HFFc6 (cell line): ENCODE measurements at regions not wholly inside any gene's neighbourhood (a gene's known extent, or its start where the extent isn't known, plus 50 kb on each side); places are given as distances from the start of the nearest gene placed in this dataset.
A peak's percentile ranks its signal among the peaks of the same experiment; 100 is the strongest.

Source experiments
- DNase-seq: peaks from one replicate; pipeline ENCODE4 v3.0.0-alpha.2; 2018
- H3K27ac Mint-ChIP-seq: 2 replicates; pipeline ENCODE4 v1.8.0; 2020; ENCODE audit warnings: mild to moderate bottlenecking, mixed read lengths
- H3K27me3 Mint-ChIP-seq: 2 replicates; pipeline ENCODE4 v1.8.0; 2021; ENCODE audit warnings: mild to moderate bottlenecking, moderate library complexity, mixed read lengths; ENCODE audit not compliant: insufficient read depth
- H3K36me3 Mint-ChIP-seq: 2 replicates; pipeline ENCODE4 v1.8.0; 2021; ENCODE audit warnings: low read depth, mixed read lengths
- H3K4me1 Mint-ChIP-seq: 2 replicates; pipeline ENCODE4 v1.8.0; 2020; ENCODE audit warnings: low read depth, mixed read lengths
- H3K4me3 Mint-ChIP-seq: 2 replicates; pipeline ENCODE4 v1.8.0; 2020; ENCODE audit warnings: mild to moderate bottlenecking, moderate library complexity, mixed read lengths
- H3K9me3 Mint-ChIP-seq: 2 replicates; pipeline ENCODE4 v1.8.0; 2020; ENCODE audit warnings: mild to moderate bottlenecking, mixed read lengths
- CTCF ChIP-seq: fragments of 200-600 bp; sonication (generic); IDR thresholded peaks from 2 replicates; pipeline ENCODE4 v1.5.0; 2021; ENCODE audit warnings: antibody characterized with exemption, mild to moderate bottlenecking

DNA sequence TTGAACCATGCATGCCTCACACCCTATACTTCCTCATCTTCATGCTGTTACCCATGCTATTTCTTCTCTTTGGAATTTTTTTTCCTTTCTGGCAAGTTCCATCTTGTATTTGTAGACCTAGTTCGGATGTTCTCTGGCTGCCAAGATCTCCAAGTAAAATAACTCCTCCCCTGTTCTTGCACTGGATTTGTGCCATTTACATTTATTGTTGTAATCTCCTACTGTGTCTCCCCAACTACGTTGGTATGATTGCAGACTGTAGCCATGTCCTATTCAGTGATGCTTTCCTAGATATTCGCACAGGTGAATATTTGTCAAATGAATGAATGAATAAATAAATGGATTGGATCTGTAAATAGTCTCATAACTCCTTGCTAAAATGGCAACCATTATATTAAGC, 546.0 kb downstream of the MN1 start:
- peaks cover 20% of the 10 kb centered on the region for H3K9me3 Mint-ChIP-seq
- peaks cover 12% of the 10 kb centered on the region for H3K36me3 Mint-ChIP-seq
- no peak overlapping the region for H3K4me3 Mint-ChIP-seq
- H3K27ac Mint-ChIP-seq = no peak overlapping the region
- no peak for TF ChIP-seq CTCF
- DNase-seq = no peak
- H3K27me3 Mint-ChIP-seq = peaks cover 16% of the 10 kb centered on the region; the same call in 1 of the 2 replicates
- no peaks in the 10 kb centered on the region for H3K4me1 Mint-ChIP-seq

- H3K4me3 Mint-ChIP-seq = no peak overlapping the region
- H3K4me1 Mint-ChIP-seq = no peaks in the 10 kb centered on the region
- no peak for DNase-seq
- H3K9me3 Mint-ChIP-seq = peaks cover 14% of the 10 kb centered on the region
- peak; percentile 41 for TF ChIP-seq CTCF
- peaks cover 12% of the 10 kb centered on the region for H3K36me3 Mint-ChIP-seq
- H3K27ac Mint-ChIP-seq = no peak overlapping the region
- H3K27me3 Mint-ChIP-seq = peaks cover 12% of the 10 kb centered on the region
Measured at GRCh38 chr22:27257987-27258386, 543.6 kb downstream of the MN1 start.

GRCh38 chr22:27258616-27259172, 542.9 kb downstream of the MN1 start:
- Mint-ChIP-seq H3K4me1 (no peaks in the 10 kb centered on the region), H3K36me3 (peaks cover 11% of the 10 kb centered on the region)
- no peak for TF ChIP-seq CTCF

DNA sequence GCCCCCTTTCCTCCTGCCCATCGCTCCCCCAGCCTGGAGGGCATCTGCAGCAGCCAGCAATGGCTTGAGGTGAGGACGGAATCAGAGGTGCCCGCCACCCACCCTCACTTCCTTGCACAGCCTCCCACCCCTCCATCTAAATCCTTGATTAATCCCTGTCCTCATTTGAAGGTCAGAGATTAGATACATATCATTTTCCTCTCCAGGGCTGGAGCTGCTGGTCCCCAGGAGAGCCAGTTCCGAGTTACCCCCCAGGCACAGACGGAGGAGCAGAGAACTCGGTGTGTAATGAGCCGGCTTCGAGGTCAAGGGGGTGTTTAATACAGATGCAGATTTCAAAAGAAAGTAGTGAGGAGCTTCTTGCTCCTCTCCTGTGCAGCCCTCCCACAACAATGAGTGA, 542.1 kb downstream of the MN1 start:
- H3K9me3 Mint-ChIP-seq = peaks cover 8% of the 10 kb centered on the region
- no peak for DNase-seq
- no peak overlapping the region for H3K27ac Mint-ChIP-seq

More at GRCh38 chr22:27258616-27259172, 542.9 kb downstream of the MN1 start:
- H3K4me3 Mint-ChIP-seq = no peak overlapping the region
- peaks cover 13% of the 10 kb centered on the region for H3K9me3 Mint-ChIP-seq
- no peak for DNase-seq
- H3K27ac Mint-ChIP-seq = no peak overlapping the region
- H3K27me3 Mint-ChIP-seq = peaks cover 12% of the 10 kb centered on the region

DNA sequence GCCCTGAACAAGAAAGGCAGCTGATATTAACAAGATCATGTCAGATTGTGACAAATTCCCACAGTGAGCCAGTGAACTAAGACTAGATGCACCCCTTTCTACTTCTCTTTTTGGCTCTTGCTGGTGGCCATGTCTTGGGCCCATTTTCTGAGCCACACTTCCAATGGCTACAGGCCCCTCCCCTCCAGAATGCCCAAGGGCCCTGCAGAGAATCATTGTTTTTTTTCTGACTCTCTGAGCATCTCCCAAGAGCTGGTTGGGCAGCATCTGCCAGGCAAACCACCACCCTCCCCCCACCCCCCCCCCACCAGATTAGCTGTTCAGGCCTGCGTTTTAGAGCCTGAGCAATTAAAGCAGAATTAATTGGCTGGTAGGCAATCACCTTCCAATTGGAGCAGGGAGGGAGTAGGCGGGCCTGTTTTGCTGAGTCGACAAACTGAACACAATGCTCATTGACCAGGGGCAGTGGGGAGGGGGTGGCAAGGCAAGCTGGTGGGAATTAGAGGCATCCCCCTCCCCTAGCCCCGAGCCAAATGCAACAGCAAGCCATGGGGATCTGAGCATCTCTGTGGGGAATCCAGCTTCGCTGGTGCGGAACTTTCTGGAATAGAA, 541.4 kb downstream of the MN1 start:
- TF ChIP-seq CTCF = no peak

More for the DNA sequence above, 542.1 kb downstream of the MN1 start:
- H3K4me3 Mint-ChIP-seq = no peak overlapping the region
- peaks cover 15% of the 10 kb centered on the region for H3K27me3 Mint-ChIP-seq
- no peak for TF ChIP-seq CTCF
- peaks cover 7% of the 10 kb centered on the region; the same call in 1 of the 2 replicates for H3K36me3 Mint-ChIP-seq
- no peaks in the 10 kb centered on the region for H3K4me1 Mint-ChIP-seq

More for the DNA sequence above, 541.4 kb downstream of the MN1 start:
- Mint-ChIP-seq H3K9me3 (peaks cover 7% of the 10 kb centered on the region), H3K27me3 (peaks cover 19% of the 10 kb centered on the region), H3K27ac (no peak overlapping the region), H3K36me3 (peaks cover 7% of the 10 kb centered on the region; the same call in 1 of the 2 replicates), H3K4me1 (no peaks in the 10 kb centered on the region), H3K4me3 (no peak overlapping the region)
- no peak for DNase-seq
